ENCODE measurements at regions not wholly inside any gene's neighbourhood (a gene's known extent, or its start where the extent isn't known, plus 50 kb on each side); places are given as distances from the start of the nearest gene placed in this dataset.

- DNase-seq (ENCODE audit: low read depth in 2 of 2) = no peak
These were observed 51.5 kb upstream of the TMEM200A start for GRCh38 chr6:130314271-130314670.

- no peak for DNase-seq (ENCODE audit: low read depth in 2 of 2)
These were observed 52.6 kb upstream of the TMEM200A start for GRCh38 chr6:130313206-130313605.

- DNase-seq (ENCODE audit: low read depth in 2 of 2) = no peak
These were observed 56.8 kb upstream of the TMEM200A start for GRCh38 chr6:130309028-130309427.

GRCh38 chr6:130307752-130308361, 58.0 kb upstream of the TMEM200A start:
- DNase-seq (ENCODE audit: low read depth in 2 of 2) = no peak

GRCh38 chr6:130306377-130306776, 59.4 kb upstream of the TMEM200A start:
- no peak for DNase-seq (ENCODE audit: low read depth in 2 of 2)

- DNase-seq (ENCODE audit: low read depth in 2 of 2) = no peak
These were observed 62.4 kb upstream of the TMEM200A start for GRCh38 chr6:130303431-130303830.

GRCh38 chr6:130298258-130298657, 67.6 kb upstream of the TMEM200A start:
- DNase-seq (ENCODE audit: low read depth in 2 of 2) = no peak

GRCh38 chr6:130296854-130297253, 69.0 kb upstream of the TMEM200A start:
- no peak for DNase-seq (ENCODE audit: low read depth in 2 of 2)

GRCh38 chr6:130293800-130294199, 71.0 kb upstream of the SAMD3 start:
- peak in 1 of 2 experiments; percentile 4 for DNase-seq (ENCODE audit: low read depth in 2 of 2)

- DNase-seq (ENCODE audit: low read depth in 2 of 2) = no peak
These were observed 65.3 kb upstream of the SAMD3 start for GRCh38 chr6:130288065-130288464.

- no peak for DNase-seq (ENCODE audit: low read depth in 2 of 2)
These were observed 59.7 kb upstream of the SAMD3 start for GRCh38 chr6:130282234-130282995.

- DNase-seq (ENCODE audit: low read depth in 2 of 2) = no peak
These were observed 53.8 kb upstream of the SAMD3 start for GRCh38 chr6:130276507-130276906.

- DNase-seq (ENCODE audit: low read depth in 2 of 2) = no peak
These were observed 51.3 kb upstream of the SAMD3 start for GRCh38 chr6:130274007-130274406.

Data from stimulated activated CD4-positive, alpha-beta T cell treated with anti-CD3 and anti-CD28 coated beads, Interleukin-12 subunit alpha, Interleukin-12 subunit beta, amount 100 ng/mL, for 24 hours (primary cell).